ENCODE measurements at regions not wholly inside any gene's neighbourhood (a gene's known extent, or its start where the extent isn't known, plus 50 kb on each side); places are given as distances from the start of the nearest gene placed in this dataset.

DNA sequence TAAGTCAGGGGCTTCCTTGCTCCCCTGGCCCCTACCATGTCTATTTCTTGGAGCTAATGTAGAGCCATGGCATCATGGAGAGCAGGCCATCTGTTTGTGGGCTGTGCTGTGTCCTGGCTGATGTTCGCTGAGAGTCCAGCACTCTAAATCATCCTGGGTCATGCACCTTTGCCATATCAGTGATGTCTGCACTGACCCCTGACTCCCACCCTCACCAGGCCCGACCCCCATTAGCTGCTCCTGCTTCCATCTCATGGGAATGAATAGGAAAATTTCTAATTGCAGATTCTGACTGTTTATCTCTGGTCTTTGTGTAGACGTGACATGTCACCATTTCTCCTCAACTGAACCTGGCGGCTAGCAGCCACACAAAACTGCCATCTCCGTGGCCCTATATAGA lies 236.9 kb downstream of the NSG2 start:
- no peak for DNase-seq (ENCODE audit: low read depth in 2 of 2, low spot score in 1 of 2)

DNA sequence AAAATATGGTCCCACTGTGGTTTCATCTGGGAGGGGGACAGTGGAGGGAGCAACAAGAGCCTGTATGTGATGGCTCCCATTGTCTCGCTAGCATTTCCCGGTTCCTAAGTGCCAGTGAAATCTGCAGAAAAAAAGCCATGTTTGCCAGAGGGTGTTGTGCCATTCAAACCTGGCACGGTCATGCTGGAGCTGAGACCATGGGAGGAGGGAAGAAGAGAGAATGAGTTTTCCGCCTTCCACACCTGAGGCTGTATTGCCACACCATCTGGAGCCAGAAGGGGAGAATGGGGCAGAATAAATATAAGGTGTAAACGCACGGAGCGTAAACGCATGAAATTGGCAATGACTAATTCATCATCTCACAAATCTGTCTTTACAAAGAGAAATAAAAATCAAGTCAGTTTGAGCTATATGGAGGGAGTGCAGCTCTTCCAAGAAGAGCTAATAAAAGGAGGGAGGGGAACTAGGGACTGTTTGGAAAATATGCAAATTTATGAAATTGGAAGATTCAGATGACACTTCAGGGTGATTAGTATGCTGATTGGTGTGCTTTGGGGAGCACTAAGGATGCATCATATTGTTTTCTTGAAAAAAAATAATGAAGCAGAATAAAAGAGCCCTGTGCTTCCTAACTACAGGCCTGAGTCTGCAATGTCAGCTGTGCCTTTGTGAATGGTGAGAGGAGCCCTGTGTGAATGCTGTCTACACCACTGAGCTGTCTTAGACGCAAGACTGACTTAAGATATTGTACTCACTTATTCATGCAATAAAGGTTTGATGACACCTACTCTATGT lies 237.9 kb downstream of the NSG2 start:
- DNase-seq (ENCODE audit: low read depth in 2 of 2, low spot score in 1 of 2): no peak

DNA sequence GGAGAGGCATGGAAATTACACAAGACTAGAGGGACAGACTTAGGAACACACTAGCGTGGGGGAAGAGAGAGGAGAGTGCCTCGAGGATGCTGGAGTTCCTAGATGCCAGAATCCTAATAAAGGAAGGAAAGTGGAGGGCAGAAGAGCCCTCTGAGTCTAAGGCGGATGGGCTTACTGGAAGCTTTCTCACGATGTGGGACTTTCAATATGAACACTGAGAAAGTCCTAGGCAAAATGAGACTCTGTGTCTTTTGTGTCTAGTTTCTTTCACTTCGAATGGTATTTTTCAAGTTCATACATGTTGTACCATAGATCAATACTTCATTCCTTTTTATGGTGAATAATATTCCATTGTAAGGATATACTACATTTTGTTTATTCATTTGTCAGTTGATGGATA lies 239.4 kb downstream of the NSG2 start:
- DNase-seq (ENCODE audit: low read depth in 2 of 2, low spot score in 1 of 2): no peak

DNA sequence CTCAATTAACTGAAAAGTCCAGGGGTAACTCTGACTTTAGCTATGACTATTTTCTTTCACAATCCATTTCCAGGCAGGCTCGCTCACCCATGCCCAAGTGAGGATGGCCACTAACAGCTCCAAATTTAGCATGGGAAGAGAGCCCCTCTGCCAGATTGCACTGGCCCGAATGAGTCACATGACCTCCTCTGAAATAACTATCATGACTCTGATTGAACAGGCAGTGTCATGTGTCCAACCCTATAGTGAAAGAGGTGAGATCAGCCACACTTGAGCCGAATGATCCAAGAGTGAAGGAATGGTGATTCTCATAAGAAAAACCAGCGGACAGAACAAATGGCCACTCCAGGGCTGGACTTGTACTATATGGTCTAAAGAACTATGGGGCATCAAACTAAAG lies 242.3 kb downstream of the NSG2 start:
- no peak for DNase-seq (ENCODE audit: low read depth in 2 of 2, low spot score in 1 of 2)

GRCh38 chr5:174288439-174288838 lies 242.9 kb downstream of the NSG2 start:
- DNase-seq (ENCODE audit: low read depth in 2 of 2, low spot score in 1 of 2): no peak

GRCh38 chr5:174291162-174291561 lies 245.7 kb downstream of the NSG2 start:
- DNase-seq (ENCODE audit: low read depth in 2 of 2, low spot score in 1 of 2): no peak

DNA sequence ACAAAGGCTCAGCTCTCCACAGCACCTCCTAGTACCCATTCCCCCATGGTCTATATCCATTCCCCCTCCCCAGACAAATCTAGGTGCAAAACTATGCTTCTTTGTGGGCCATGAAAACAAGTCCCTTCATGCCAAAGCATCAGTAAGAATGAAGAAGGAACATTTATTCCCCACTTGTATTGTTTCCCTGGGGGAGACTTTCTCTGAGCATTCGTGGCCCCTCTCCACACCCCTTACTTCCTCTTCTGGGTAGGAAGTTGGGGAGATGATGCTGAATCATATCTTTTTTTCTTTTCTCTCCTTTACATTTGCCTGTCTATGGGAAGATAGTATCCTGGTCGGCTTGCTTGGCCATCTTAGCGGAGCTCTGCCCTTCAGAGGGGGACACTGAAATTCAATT lies 246.8 kb downstream of the NSG2 start:
- DNase-seq (ENCODE audit: low read depth in 2 of 2, low spot score in 1 of 2): no peak

DNA sequence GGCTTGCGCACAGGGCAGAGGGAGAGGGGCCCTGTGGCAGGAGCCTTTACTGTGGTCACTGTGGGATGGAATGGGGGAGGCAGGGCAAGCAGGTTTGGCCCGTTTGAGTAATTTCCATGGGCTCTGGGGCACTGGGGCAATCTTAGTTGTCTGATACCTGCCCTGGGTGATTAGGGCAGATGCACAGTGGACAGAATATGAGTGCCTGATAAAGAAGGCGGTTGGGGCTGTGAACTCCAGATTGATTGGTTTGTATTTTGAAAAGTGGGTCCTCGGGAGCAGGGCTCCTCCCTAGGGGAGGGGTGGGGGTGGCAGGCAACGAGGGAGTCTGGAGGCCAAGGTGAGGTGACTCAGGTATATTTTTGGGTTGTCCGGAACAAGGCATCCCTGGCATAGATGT lies 247.5 kb downstream of the NSG2 start:
- no peak for DNase-seq (ENCODE audit: low read depth in 2 of 2, low spot score in 1 of 2)

- DNase-seq (ENCODE audit: low read depth in 2 of 2, low spot score in 1 of 2): no peak
Measured at GRCh38 chr5:174293481-174293880, 248.0 kb downstream of the NSG2 start.

- DNase-seq (ENCODE audit: low read depth in 2 of 2, low spot score in 1 of 2): no peak
Measured at GRCh38 chr5:174294891-174295620, 249.6 kb downstream of the NSG2 start.

DNA sequence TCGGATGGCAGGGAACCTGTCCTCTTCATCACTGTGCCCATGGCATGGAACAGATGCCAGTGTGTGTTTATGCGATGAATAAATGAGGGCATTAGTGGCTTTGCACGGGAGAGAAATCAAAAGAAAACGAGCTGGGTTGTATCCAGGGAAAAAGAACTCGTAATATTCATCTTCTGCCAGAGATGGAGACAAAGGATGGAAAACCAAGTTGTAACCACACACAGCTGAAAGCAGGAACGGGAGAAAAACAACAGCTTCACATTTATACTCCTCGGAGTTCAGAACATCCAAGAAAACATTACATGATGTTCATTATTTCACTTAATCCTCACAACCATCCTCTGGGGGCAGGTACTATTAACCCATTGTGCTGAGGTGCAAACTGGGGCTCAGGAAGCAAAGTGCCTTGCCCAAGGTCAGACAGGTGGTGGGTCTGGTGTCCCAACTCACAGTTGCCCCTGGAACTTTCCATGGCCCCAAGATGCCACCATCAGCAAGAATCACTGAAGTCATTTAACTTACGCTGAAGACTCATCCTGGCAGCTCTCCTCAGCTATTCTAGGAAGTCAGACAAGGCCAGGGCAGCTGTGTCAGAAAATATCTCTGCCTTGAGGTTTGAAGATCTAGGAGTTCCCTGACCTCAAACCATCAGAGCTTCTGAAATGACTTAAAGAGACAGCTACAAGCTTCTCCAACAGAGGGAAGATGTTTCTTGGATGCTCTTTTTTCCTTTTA lies 250.4 kb downstream of the NSG2 start:
- no peak for DNase-seq (ENCODE audit: low read depth in 2 of 2, low spot score in 1 of 2)

GRCh38 chr5:174300118-174300940 lies 254.8 kb downstream of the NSG2 start:
- no peak for DNase-seq (ENCODE audit: low read depth in 2 of 2, low spot score in 1 of 2)

- DNase-seq (ENCODE audit: low read depth in 2 of 2, low spot score in 1 of 2): no peak
Measured at GRCh38 chr5:174300941-174301761, 255.6 kb downstream of the NSG2 start.

GRCh38 chr5:174301848-174302625 lies 256.5 kb downstream of the NSG2 start:
- DNase-seq (ENCODE audit: low read depth in 2 of 2, low spot score in 1 of 2): no peak

DNA sequence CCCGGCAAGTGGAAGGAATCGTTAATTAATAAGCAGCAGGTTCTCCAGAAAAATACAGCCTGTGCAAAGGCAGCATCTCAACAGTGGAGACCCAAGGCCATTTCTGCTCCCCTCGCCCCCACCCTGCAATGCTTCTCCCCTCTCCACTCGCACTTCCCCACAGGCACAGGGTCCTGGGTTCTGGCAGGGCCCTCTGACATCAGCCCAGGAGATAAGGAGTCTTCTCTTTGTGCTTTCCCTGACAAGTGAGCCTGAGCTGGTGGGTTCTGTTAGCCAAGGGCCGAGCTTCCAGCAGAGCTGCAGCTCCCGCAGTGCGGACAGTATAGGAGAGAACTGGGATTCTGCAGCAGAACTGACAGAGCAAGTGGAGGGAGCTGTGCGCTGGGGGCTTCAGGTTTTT lies 257.5 kb downstream of the NSG2 start:
- DNase-seq (ENCODE audit: low read depth in 2 of 2, low spot score in 1 of 2): no peak

- DNase-seq (ENCODE audit: low read depth in 2 of 2, low spot score in 1 of 2): no peak
Measured at GRCh38 chr5:174303437-174304045, 258.0 kb downstream of the NSG2 start.

DNA sequence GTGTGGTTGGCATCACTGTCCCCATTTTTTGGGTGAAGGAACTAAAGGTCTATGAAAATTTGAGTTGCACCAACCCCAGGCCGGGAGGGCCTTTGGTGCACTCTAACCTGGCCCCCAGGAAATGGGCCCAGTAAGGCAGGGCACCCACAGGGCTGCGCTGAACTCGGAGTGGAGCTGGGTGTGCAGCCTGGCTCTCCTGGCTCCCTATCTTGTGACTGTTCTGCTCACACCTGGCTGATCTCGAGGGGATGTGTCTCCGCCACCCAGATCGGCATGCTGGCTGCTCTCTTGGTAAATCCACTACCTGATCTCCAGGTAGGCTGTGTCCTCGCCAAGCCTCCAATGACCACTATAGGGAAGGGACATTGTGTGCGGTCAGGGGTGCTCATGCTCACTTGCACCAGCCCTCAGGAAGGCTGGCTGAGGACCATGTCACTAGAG lies 259.8 kb downstream of the NSG2 start:
- DNase-seq (ENCODE audit: low read depth in 2 of 2, low spot score in 1 of 2): no peak

DNA sequence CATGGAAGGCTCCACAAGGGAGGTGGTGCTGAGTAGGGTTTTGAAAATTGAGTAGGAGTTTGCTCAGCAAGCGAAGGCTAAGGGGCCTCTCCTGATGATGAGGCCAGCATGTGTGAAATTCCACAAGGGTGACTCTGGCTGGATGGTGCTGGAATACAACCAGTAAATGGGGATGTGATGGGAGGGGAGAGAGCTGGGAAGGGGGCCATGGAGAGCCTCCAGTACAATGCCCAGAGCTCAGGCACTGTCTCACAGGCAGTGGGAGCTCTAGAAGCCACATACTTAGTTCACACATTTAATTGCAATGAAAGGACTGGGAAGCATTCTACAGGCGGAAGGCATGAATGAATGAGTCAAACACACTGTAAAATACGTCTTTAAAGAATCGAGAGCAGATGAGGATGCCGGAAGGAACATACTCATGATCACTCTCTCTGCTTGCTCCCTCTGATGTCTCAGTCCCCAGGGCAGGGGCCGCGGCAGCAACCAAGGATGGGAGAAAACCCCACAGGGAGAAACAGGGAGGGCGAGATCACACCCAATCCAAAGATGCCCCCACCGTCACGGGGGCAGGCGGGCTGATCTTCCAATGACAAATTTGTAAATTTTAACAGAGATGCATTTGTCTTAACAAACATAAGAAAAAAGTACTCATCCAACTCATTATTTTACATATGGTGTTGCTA lies 261.0 kb downstream of the NSG2 start:
- DNase-seq (ENCODE audit: low read depth in 2 of 2, low spot score in 1 of 2): no peak

DNA sequence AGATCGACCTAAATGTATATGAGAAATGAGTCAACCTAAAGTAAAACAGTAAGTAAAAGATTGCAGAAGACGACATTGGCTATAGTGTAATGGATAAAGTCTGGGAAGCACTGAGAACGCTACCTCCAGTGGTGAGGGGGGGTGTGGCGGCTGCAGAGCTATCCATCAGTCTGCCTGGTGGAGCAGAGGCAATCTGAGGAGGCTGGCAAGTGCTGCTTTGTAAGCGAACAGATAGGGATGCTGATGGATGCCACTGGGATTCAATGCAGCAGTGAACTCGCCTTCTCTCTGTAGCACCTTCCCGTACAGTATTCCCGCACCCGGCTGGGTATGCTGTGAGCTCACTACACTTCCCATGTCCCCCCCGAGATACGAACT lies 261.5 kb downstream of the NSG2 start:
- no peak for DNase-seq (ENCODE audit: low read depth in 2 of 2, low spot score in 1 of 2)

Data from stimulated activated CD8-positive, alpha-beta memory T cell treated with anti-CD3 and anti-CD28 coated beads, Interleukin-4, amount 100 ng/mL, for 1 hour (primary cell).